Osteoblast (primary cell): ENCODE measurements at regions not wholly inside any gene's neighbourhood (a gene's known extent, or its start where the extent isn't known, plus 50 kb on each side); places are given as distances from the start of the nearest gene placed in this dataset.

ENCODE experiments used
- DNase-seq: peaks from one replicate; pipeline ENCODE4 v3.0.0; 2011; ENCODE audit warnings: low spot score, mixed read lengths; ENCODE audit not compliant: insufficient read length; ENCODE audit errors: missing footprints
- H2AFZ ChIP-seq: 2 replicates; pipeline ENCODE4 v1.6.0; 2011; ENCODE audit warnings: mild to moderate bottlenecking, low read length
- H3K27ac ChIP-seq: 2 replicates; pipeline ENCODE4 v1.5.1; 2011; ENCODE audit warnings: mild to moderate bottlenecking, low read depth, low read length, moderate library complexity
- H3K27me3 ChIP-seq: 2 replicates; pipeline ENCODE4 v1.6.0; 2012; ENCODE audit warnings: mild to moderate bottlenecking, control low read depth, inconsistent platforms, low read length, moderate library complexity; ENCODE audit not compliant: insufficient read depth
- H3K36me3 ChIP-seq: 2 replicates; pipeline ENCODE4 v1.5.1; 2011; ENCODE audit warnings: mild to moderate bottlenecking, low read length, control low read depth, moderate library complexity; ENCODE audit not compliant: insufficient read depth
- H3K4me1 ChIP-seq: 2 replicates; pipeline ENCODE4 v1.5.1; 2011; ENCODE audit warnings: mild to moderate bottlenecking, low read length, control low read depth, moderate library complexity; ENCODE audit not compliant: insufficient read depth
- H3K4me2 ChIP-seq: 2 replicates; pipeline ENCODE4 v1.6.0; 2011; ENCODE audit warnings: mild to moderate bottlenecking, low read length; ENCODE audit not compliant: insufficient read depth
- H3K4me3 ChIP-seq: fragments of 200-600 bp; sonication (generic); 3 replicates; pipeline ENCODE4 v1.5.1; 2012; ENCODE audit warnings: mild to moderate bottlenecking, low read length, inconsistent platforms; ENCODE audit not compliant: insufficient read depth
- H3K79me2 ChIP-seq: 2 replicates; pipeline ENCODE4 v1.6.0; 2012; ENCODE audit warnings: mild to moderate bottlenecking, low read length, control low read depth, inconsistent platforms; ENCODE audit not compliant: insufficient read depth
- H3K9me3 ChIP-seq: 2 replicates; pipeline ENCODE4 v1.5.1; 2011; ENCODE audit warnings: low read depth, low read length, control low read depth
- H4K20me1 ChIP-seq: 2 replicates; pipeline ENCODE4 v1.6.0; 2012; ENCODE audit warnings: mild to moderate bottlenecking, low read length, control low read depth; ENCODE audit not compliant: insufficient read depth
- TF ChIP-seq, protein P1 (sequence below): IDR thresholded peaks from 2 replicates; pipeline ENCODE4 v1.5.1; 2011; ENCODE audit warnings: mild to moderate bottlenecking, low read depth, low read length, moderate library complexity; ENCODE audit errors: extremely low read depth

DNA sequence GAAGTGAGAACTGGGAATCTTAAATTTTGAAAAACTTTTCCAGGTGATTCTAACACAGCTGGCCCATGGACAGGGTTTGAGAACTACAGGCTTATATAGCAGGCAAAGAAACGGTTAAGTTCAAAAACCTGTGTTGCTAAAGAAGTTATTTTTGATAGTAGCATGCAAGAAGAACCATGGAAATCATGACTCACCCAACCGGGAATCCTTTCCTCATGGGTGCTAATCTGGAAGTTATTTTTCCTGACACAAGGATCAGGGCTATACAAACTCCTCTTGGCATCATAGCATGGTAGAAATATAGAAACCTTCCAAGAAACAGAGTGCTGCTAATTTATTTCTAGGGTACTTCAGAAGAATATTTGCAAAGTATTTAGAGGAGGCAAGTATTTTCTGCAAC, 588.7 kb downstream of the CCER1 start:
- H3K4me1 ChIP-seq: peaks cover 3% of the 10 kb centered on the region
- no peaks in the 10 kb centered on the region for H3K27me3 ChIP-seq
- no peak overlapping the region for H2AFZ ChIP-seq
- peak; percentile 14 for DNase-seq
- no peak overlapping the region for H3K27ac ChIP-seq
- H4K20me1 ChIP-seq: no peaks in the 10 kb centered on the region
- TF ChIP-seq, protein P1, sequence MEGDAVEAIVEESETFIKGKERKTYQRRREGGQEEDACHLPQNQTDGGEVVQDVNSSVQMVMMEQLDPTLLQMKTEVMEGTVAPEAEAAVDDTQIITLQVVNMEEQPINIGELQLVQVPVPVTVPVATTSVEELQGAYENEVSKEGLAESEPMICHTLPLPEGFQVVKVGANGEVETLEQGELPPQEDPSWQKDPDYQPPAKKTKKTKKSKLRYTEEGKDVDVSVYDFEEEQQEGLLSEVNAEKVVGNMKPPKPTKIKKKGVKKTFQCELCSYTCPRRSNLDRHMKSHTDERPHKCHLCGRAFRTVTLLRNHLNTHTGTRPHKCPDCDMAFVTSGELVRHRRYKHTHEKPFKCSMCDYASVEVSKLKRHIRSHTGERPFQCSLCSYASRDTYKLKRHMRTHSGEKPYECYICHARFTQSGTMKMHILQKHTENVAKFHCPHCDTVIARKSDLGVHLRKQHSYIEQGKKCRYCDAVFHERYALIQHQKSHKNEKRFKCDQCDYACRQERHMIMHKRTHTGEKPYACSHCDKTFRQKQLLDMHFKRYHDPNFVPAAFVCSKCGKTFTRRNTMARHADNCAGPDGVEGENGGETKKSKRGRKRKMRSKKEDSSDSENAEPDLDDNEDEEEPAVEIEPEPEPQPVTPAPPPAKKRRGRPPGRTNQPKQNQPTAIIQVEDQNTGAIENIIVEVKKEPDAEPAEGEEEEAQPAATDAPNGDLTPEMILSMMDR: no peak
- H3K36me3 ChIP-seq: no peaks in the 10 kb centered on the region
- H3K9me3 ChIP-seq: no peaks in the 10 kb centered on the region
- no peaks in the 10 kb centered on the region for H3K79me2 ChIP-seq
- no peak overlapping the region for H3K4me2 ChIP-seq
- H3K4me3 ChIP-seq: no peak overlapping the region

DNA sequence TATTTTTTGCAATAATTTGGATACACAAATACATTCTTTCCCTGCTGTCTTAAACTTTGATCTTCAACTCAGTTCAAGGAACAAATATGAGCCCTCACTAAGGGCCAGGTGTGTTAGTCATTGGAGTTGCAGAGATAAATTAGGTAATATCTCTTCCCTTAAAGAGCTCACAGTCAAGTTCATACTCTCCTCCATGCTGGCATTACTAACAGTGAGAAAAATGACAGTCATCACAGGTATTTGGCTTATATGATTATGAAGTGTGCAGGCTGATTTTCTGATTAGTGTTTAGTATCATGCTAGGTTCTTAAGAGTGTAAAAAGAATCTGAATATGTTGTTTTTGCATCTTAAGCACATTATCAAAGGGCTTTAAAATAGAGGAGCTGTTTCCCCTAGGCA, 594.7 kb downstream of the CCER1 start:
- no peaks in the 10 kb centered on the region for H3K36me3 ChIP-seq
- H3K27me3 ChIP-seq: no peaks in the 10 kb centered on the region
- no peak for DNase-seq
- no peak overlapping the region for H3K4me2 ChIP-seq
- no peak overlapping the region for H3K4me3 ChIP-seq
- H2AFZ ChIP-seq: no peak overlapping the region
- TF ChIP-seq, protein P1: no peak
- H3K27ac ChIP-seq: no peak overlapping the region
- H3K79me2 ChIP-seq: no peaks in the 10 kb centered on the region
- no peaks in the 10 kb centered on the region for H3K4me1 ChIP-seq
- no peaks in the 10 kb centered on the region for H4K20me1 ChIP-seq
- no peaks in the 10 kb centered on the region for H3K9me3 ChIP-seq

DNA sequence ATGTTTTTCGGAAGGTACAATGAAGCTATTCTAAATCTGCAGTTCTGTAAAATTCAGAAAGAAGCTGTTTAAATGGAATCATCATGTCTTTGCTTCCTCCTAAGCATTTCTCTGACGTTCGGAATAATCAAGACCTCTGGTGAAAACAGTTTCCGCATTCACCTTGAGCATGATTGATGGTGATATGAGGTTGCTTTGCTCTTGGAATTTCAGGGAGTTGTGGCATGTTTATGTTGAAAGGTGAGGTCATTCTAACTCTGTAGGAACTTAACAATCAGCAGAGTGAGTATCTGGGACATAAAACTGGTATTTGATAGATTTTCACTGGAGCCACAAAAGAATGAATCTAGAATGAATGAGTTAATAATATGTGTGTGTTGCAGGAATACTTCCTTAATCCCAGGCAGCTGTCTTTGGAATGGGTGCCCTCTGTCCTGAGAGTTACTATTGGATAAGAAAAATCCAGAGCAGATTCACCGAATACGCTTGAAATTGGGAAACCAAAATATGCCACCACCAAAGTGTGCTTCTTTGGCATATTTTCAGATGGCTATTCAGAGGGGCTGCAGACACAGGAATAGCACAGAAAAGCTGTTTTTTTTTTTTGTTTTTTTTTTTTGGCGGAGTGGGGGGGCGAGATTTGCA, 599.1 kb downstream of the CCER1 start:
- Histone ChIP-seq H3K9me3 (no peaks in the 10 kb centered on the region), H3K27ac (no peak overlapping the region), H2AFZ (no peak overlapping the region), H3K4me3 (no peak overlapping the region), H3K4me1 (no peaks in the 10 kb centered on the region), H3K27me3 (no peaks in the 10 kb centered on the region), H4K20me1 (no peaks in the 10 kb centered on the region), H3K36me3 (no peaks in the 10 kb centered on the region), H3K79me2 (no peaks in the 10 kb centered on the region), H3K4me2 (no peak overlapping the region)
- no peak for DNase-seq
- TF ChIP-seq, protein P1: no peak

DNA sequence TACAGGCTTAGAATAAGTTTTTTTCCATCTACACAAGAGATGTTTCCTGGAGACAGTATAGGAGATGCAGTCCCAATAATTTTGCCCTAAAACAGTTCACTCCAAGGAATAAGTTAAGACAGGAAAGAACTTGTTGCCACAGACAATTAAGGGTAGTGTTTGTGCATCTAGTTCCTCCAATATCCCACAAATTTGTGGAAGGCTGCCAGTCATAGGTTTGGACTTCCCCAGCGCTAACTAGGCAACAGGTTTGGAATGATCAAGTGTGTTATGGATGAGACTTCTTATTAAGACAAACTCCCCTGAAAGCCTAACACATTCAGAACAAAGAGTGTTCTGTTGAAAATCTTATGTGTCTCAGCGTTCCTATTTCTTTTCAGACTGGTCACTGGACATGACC, 611.0 kb downstream of the CCER1 start:
- H3K4me1 ChIP-seq: no peaks in the 10 kb centered on the region
- H4K20me1 ChIP-seq: no peaks in the 10 kb centered on the region
- H3K27me3 ChIP-seq: no peaks in the 10 kb centered on the region
- DNase-seq: peak; percentile 13
- H3K36me3 ChIP-seq: no peaks in the 10 kb centered on the region
- no peak overlapping the region for H3K27ac ChIP-seq
- H3K79me2 ChIP-seq: no peaks in the 10 kb centered on the region
- TF ChIP-seq, protein P1: no peak
- no peaks in the 10 kb centered on the region for H3K9me3 ChIP-seq
- no peak overlapping the region for H3K4me3 ChIP-seq
- no peak overlapping the region for H2AFZ ChIP-seq
- no peak overlapping the region for H3K4me2 ChIP-seq
